ENCODE measurements at regions not wholly inside any gene's neighbourhood (a gene's known extent, or its start where the extent isn't known, plus 50 kb on each side); places are given as distances from the start of the nearest gene placed in this dataset.

DNA sequence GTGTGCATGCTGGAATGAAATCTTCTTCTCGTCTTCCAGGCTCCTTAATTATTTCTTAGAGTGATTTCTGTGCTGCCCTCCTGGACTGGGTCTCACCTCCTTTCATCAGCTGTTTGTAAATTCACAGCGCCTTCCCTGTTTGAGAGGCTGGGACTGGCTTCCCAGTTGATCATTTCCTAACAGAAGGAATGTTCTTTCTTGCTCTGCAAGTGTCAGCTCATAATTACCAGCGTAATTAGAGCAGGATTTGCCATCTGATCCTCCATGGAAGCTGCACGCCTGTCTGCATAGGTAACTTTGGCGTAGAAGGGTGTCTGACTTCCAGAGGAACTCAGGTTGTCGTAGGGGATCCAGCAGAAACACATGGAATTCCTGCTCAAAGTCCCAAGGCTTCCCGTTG, 375.0 kb upstream of the EEF2KMT start:
- no peak overlapping the region for H3K4me3 Mint-ChIP-seq

DNA sequence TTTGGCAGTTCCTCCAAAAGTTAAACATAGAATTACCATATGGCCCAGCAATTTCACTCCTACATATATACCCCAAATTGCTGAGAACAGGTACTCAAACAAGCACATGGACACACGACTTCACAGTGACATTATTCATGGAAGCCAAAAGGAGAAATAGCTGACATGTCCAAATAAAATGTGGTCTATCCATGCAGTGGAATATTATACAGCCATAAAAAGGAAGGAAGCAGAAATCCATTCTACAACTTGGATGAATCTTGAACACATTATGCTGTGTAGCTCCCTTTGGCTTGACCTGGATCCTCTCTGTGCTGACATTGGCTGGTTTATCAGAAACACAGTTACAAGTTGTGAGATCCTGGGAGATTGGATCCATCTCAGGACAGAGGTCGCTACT, 370.9 kb upstream of the EEF2KMT start:
- Mint-ChIP-seq H3K4me3 (no peak overlapping the region), H3K27ac (no peak overlapping the region), H3K27me3 (peaks cover 65% of the 10 kb centered on the region), H3K4me1 (ENCODE audit: unreplicated experiment) (no peaks in the 10 kb centered on the region), H3K36me3 (no peaks in the 10 kb centered on the region), H3K9me3 (no peaks in the 10 kb centered on the region)
- no peak for DNase-seq (ENCODE audit: extremely low spot score, unreplicated experiment)
- TF ChIP-seq, protein P1, sequence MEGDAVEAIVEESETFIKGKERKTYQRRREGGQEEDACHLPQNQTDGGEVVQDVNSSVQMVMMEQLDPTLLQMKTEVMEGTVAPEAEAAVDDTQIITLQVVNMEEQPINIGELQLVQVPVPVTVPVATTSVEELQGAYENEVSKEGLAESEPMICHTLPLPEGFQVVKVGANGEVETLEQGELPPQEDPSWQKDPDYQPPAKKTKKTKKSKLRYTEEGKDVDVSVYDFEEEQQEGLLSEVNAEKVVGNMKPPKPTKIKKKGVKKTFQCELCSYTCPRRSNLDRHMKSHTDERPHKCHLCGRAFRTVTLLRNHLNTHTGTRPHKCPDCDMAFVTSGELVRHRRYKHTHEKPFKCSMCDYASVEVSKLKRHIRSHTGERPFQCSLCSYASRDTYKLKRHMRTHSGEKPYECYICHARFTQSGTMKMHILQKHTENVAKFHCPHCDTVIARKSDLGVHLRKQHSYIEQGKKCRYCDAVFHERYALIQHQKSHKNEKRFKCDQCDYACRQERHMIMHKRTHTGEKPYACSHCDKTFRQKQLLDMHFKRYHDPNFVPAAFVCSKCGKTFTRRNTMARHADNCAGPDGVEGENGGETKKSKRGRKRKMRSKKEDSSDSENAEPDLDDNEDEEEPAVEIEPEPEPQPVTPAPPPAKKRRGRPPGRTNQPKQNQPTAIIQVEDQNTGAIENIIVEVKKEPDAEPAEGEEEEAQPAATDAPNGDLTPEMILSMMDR (conservative IDR thresholded peaks at IDR 0.05) = no peak

More for the DNA sequence above, 375.0 kb upstream of the EEF2KMT start:
- Mint-ChIP-seq H3K27me3 (peaks cover 50% of the 10 kb centered on the region), H3K27ac (no peak overlapping the region), H3K36me3 (no peaks in the 10 kb centered on the region), H3K4me1 (ENCODE audit: unreplicated experiment) (no peaks in the 10 kb centered on the region), H3K9me3 (no peaks in the 10 kb centered on the region)
- TF ChIP-seq, protein P1 (conservative IDR thresholded peaks at IDR 0.05) = no peak
- no peak for DNase-seq (ENCODE audit: extremely low spot score, unreplicated experiment)

DNA sequence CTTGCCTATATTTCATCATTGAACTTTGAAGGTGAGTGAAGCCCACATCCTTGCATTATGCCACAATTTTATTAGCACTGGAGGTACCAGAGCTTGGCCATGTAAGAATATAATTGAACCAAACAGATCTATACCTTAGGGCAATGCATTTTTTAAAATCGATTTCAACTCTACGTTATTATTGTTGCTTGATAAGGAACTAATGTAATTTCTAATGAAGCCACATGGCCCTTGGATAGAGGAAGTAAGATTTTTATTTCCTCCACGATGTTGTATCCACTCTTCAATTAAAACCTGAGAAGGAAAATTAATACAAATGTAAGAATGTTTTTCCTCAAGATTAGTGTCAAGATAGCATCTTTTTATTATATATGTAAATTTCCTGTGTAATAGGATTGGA, 370.0 kb upstream of the EEF2KMT start:
- Mint-ChIP-seq H3K27ac (no peak overlapping the region), H3K36me3 (no peaks in the 10 kb centered on the region), H3K9me3 (no peaks in the 10 kb centered on the region), H3K4me1 (ENCODE audit: unreplicated experiment) (no peaks in the 10 kb centered on the region), H3K27me3 (peaks cover 59% of the 10 kb centered on the region), H3K4me3 (no peak overlapping the region)
- no peak for DNase-seq (ENCODE audit: extremely low spot score, unreplicated experiment)
- TF ChIP-seq, protein P1 (conservative IDR thresholded peaks at IDR 0.05) = no peak

DNA sequence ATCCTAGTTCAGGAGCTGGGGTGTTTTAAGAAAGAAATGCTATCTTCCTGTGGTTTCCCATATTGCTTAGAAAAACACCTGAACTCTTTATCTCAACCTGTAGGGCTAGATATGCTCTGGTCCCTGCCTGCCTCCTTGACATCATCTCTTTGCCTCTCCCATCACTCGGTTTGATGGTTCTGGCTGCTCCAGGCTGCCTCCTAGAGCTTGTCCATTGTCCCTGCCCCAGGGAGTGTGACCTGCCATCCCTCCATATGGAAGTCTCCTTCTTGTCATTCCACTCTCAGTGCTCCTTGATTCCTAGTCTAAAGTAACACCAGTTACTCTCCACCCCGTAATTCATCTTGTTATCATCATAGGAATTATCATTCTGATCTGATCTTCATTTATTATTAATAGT, 369.0 kb upstream of the EEF2KMT start:
- no peaks in the 10 kb centered on the region for H3K36me3 Mint-ChIP-seq
- no peaks in the 10 kb centered on the region for H3K9me3 Mint-ChIP-seq
- H3K4me1 Mint-ChIP-seq (ENCODE audit: unreplicated experiment) = no peaks in the 10 kb centered on the region
- TF ChIP-seq, protein P1 (conservative IDR thresholded peaks at IDR 0.05) = no peak
- no peak overlapping the region for H3K4me3 Mint-ChIP-seq
- peaks cover 54% of the 10 kb centered on the region for H3K27me3 Mint-ChIP-seq
- no peak overlapping the region for H3K27ac Mint-ChIP-seq
- DNase-seq (ENCODE audit: extremely low spot score, unreplicated experiment) = no peak

DNA sequence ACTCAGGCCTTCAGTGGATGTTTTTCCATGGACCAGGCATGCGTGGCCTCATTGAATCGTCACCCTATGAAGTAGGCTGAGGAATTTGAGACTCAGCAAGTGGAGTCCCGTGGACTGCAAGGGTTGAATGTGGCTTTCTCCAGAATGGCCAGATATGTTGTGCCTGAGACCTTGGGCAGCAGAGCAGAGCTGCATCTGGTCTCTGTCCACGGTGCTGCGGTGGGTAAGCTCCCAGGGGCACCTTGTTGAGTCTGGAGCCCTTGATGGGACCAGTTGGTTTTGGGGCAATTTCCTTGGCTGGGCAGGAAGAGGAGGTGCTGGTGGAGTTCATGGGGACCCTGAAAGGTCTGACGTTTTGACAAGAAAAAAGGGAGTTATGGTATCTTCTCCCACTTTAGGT, 368.1 kb upstream of the EEF2KMT start:
- TF ChIP-seq, protein P1 (conservative IDR thresholded peaks at IDR 0.05) = no peak
- H3K36me3 Mint-ChIP-seq = no peaks in the 10 kb centered on the region
- no peaks in the 10 kb centered on the region for H3K4me1 Mint-ChIP-seq (ENCODE audit: unreplicated experiment)
- no peak overlapping the region for H3K27ac Mint-ChIP-seq
- peaks cover 56% of the 10 kb centered on the region for H3K27me3 Mint-ChIP-seq
- no peak overlapping the region for H3K4me3 Mint-ChIP-seq
- no peak for DNase-seq (ENCODE audit: extremely low spot score, unreplicated experiment)
- no peaks in the 10 kb centered on the region for H3K9me3 Mint-ChIP-seq

DNA sequence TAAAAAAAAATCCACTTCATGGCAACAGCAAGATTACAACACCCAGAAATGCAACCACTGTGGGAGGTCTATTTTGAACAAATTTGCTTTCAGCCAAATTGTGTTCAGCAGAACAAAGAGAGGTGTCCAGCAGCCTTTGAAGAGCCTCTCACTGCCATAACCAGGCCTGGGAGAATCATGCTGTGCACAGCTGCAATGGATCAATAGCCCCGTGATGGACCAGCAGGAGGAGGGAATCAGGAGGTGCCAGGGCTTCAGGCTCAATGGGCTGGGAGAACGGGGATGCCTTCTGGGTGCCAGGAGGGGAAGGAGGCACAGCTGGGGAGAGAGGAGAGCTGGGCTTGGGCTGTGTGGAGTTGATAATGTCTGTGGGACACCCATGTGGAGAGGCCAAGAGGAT, 366.2 kb upstream of the EEF2KMT start:
- H3K27me3 Mint-ChIP-seq = peaks cover 63% of the 10 kb centered on the region

More for the DNA sequence above, 366.2 kb upstream of the EEF2KMT start:
- no peak overlapping the region for H3K27ac Mint-ChIP-seq
- DNase-seq (ENCODE audit: extremely low spot score, unreplicated experiment) = no peak
- H3K4me3 Mint-ChIP-seq = no peak overlapping the region
- TF ChIP-seq, protein P1 (conservative IDR thresholded peaks at IDR 0.05) = no peak
- H3K4me1 Mint-ChIP-seq (ENCODE audit: unreplicated experiment) = no peaks in the 10 kb centered on the region
- no peaks in the 10 kb centered on the region for H3K9me3 Mint-ChIP-seq
- no peaks in the 10 kb centered on the region for H3K36me3 Mint-ChIP-seq
